ENCODE measurements at regions not wholly inside any gene's neighbourhood (a gene's known extent, or its start where the extent isn't known, plus 50 kb on each side); places are given as distances from the start of the nearest gene placed in this dataset.

DNA sequence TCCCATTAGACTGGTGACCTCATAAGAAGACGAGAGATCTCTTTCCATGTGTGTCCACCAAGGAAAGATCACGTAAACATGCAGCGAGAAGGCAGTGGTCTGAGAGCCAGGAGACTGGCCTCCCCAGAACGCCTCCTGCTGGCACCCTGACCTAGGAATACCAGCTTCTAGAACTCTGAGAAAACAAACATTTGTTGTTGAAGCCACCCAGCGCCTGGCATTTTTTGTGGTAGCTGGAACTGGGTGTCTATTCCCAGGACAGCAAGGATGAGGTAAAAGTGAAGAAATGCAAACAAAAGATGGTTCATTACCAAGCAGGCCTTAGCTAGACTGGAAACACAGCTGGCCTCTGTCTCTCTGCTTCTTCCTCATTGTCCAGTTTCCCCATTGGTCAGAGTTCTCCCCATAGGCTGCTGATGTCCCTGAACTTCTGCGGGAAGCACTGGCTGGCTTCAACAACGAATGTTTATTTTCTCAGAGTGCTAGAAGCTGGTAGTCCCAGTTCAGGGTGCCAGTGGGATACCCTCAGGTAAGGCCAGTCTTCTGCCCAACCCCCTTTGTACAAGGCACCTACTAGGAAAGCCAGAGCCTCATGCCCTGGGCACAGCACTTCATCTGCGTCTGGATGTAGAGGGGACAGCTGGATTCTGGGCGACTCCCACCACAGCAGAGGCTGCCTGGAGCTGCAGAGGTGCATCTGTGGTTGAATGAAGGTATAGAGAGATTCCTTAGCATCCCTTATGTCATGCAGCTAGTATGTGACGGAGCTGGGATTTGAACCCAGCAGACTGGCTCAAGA is 304.9 kb downstream of the TCERG1L start:
- TF ChIP-seq POLR2AphosphoS5 (IDR thresholded peaks at IDR 0.05), result no peak
- DNase-seq (no peak), ATAC-seq (ENCODE audit: low FRiP score in 2 of 2) (no peak)
- H3K36me3 ChIP-seq, result no peaks in the 10 kb centered on the region
- WGBS, 2 donors, result 86 to 87% methylated on average over 9 to 10 of the region's 10 CpGs
- no peaks in the 10 kb centered on the region for H3K4me1 ChIP-seq
- H3K9me3 ChIP-seq, result no peaks in the 10 kb centered on the region
- no peak overlapping the region for H3K4me3 ChIP-seq
- no peaks in the 10 kb centered on the region for H3K27me3 ChIP-seq
- no peak overlapping the region for H3K27ac ChIP-seq

DNA sequence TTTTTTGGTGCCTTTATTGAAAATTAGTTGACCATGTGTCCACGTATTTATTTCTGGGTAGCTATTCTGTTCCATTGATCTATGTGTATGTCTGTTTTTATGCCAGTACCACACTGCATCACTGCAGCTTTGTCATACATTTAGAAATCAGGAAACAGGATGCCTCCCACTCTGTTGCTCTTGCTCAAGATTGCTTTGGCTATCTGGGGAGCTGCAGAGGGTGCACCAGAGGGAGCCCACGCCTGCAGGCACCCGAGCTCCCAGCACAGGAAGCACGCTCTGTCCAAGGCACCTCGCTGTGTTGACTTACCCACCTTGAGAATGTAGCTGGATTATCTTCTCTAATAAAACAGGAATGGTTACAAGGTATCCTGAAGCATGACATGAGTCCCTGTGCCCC is 301.7 kb downstream of the TCERG1L start:
- 56 to 67% methylated on average over 4 to 5 of the region's 5 CpGs for WGBS, 2 donors

DNA sequence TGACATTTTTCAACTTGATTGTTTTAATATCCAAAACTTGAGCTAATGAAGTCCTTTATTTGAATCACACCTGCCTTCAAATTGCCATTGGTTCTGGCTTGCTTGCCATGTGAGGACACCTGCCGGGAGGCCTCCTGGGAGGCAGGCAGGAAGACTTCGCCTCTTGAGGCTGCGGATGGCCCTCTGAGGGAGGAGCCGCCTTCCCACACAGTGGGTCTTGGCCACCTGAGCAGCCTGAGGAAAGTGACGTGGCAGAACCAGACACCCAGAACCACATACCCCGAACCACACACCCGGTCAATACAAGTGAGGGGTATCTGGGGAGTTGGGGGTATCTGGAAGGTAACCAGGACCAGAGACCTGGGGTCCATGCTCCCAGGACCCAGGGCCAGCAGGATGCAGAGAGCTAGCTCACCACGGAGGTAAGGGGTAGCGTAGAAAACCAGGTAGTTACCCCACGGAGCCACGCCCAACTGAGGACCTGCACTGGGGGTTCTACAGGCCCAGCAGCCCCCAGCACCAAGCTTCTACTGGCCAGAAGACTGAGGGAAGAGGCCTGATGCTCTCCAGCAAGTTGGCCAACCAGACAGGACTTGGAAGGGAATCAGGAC is 300.5 kb downstream of the TCERG1L start:
- TF ChIP-seq POLR2AphosphoS5 (IDR thresholded peaks at IDR 0.05), result no peak
- TF ChIP-seq, protein P1, sequence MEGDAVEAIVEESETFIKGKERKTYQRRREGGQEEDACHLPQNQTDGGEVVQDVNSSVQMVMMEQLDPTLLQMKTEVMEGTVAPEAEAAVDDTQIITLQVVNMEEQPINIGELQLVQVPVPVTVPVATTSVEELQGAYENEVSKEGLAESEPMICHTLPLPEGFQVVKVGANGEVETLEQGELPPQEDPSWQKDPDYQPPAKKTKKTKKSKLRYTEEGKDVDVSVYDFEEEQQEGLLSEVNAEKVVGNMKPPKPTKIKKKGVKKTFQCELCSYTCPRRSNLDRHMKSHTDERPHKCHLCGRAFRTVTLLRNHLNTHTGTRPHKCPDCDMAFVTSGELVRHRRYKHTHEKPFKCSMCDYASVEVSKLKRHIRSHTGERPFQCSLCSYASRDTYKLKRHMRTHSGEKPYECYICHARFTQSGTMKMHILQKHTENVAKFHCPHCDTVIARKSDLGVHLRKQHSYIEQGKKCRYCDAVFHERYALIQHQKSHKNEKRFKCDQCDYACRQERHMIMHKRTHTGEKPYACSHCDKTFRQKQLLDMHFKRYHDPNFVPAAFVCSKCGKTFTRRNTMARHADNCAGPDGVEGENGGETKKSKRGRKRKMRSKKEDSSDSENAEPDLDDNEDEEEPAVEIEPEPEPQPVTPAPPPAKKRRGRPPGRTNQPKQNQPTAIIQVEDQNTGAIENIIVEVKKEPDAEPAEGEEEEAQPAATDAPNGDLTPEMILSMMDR (IDR thresholded peaks at IDR 0.05), result no peak
- no peak for TF ChIP-seq POLR2A (IDR thresholded peaks at IDR 0.05)
- no peak for TF ChIP-seq EP300 (IDR thresholded peaks at IDR 0.05)

More for the DNA sequence above, 301.7 kb downstream of the TCERG1L start:
- DNase-seq, result peak in 1 of 2 donors; percentile 24
- H3K27ac ChIP-seq, result no peak overlapping the region
- H3K27me3 ChIP-seq, result no peaks in the 10 kb centered on the region
- no peak for ATAC-seq (ENCODE audit: low FRiP score in 2 of 2)
- no peaks in the 10 kb centered on the region for H3K9me3 ChIP-seq
- H3K4me3 ChIP-seq, result no peak overlapping the region
- H3K36me3 ChIP-seq, result no peaks in the 10 kb centered on the region
- H3K4me1 ChIP-seq, result no peaks in the 10 kb centered on the region
- TF ChIP-seq, protein P1 (IDR thresholded peaks at IDR 0.05), result no peak
- no peak for TF ChIP-seq EP300 (IDR thresholded peaks at IDR 0.05)
- TF ChIP-seq POLR2A (IDR thresholded peaks at IDR 0.05), result no peak
- no peak for TF ChIP-seq POLR2AphosphoS5 (IDR thresholded peaks at IDR 0.05)

DNA sequence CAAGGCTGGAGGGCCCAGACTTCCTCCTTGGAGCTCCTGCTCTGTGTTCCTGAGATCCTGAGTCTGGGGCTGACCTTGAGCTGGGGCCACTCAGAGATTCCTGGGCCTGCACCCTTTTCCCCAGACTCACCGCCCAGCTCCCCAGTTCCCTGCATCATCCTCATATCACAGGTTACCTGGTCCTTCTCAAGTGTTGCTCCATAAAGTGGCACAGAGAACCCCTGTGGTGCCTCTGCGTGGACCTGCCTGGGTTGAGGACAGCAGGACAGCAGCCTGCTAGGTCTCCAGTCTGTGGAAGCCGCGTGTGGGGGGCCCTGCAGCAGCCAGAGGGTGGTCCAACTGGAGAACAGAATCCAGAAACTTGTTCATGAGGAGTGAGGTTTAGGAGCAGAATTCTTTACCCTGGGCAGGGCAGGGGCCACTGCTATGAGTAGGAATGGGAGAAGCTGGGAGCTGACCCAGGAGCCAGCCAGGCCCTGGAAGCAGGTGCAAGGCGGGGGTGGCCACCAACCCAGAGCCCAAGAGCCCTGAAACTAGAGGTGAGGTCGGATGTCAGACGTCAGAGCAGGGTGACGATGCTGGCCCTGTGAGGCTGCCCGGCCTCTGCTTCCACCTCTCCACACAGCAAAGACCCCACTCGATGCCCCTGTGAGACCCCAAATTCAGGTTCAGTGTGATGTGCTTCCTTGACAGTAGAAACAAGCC is 299.4 kb downstream of the TCERG1L start:
- no peaks in the 10 kb centered on the region for H3K9me3 ChIP-seq

More for the DNA sequence above, 300.5 kb downstream of the TCERG1L start:
- Histone ChIP-seq H3K27ac (no peak overlapping the region), H3K27me3 (no peaks in the 10 kb centered on the region), H3K36me3 (no peaks in the 10 kb centered on the region), H3K4me1 (no peaks in the 10 kb centered on the region), H3K9me3 (no peaks in the 10 kb centered on the region), H3K4me3 (no peak overlapping the region)
- WGBS, 2 donors, result 90 to 96% methylated on average over 11 of the region's 11 CpGs
- DNase-seq (no peak), ATAC-seq (ENCODE audit: low FRiP score in 2 of 2) (no peak)

DNA sequence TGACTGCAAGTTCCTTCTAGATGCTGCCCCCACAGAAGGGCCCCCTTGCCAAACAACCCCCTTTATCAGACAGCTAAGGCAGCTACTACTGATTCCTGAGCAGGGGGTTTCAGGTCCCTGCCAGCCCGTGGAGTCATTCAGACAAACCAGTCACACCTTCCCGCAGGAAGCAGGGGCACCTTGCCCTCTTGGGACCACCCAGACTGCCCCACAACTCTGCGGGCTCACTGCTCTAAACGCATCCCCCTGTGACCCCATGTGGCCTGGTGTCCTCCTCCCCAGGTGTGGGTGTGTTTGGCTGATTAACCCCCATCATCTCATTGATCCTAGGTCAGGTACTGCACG is 298.9 kb downstream of the TCERG1L start:
- Histone ChIP-seq H3K27ac (no peak overlapping the region), H3K4me1 (no peaks in the 10 kb centered on the region), H3K36me3 (no peaks in the 10 kb centered on the region), H3K27me3 (no peaks in the 10 kb centered on the region), H3K4me3 (no peak overlapping the region), H3K9me3 (no peaks in the 10 kb centered on the region)
- ATAC-seq (ENCODE audit: low FRiP score in 2 of 2), result peak in 1 of 2 donors; percentile 39
- TF ChIP-seq, protein P1 (IDR thresholded peaks at IDR 0.05), result no peak
- TF ChIP-seq POLR2AphosphoS5 (IDR thresholded peaks at IDR 0.05) (no peak), POLR2A (IDR thresholded peaks at IDR 0.05) (no peak), EP300 (IDR thresholded peaks at IDR 0.05) (no peak)
- no peak for DNase-seq
- WGBS, 2 donors, result 50 to 70% methylated on average over 2 to 5 of the region's 5 CpGs

More for the DNA sequence above, 299.4 kb downstream of the TCERG1L start:
- H3K4me3 ChIP-seq, result no peak overlapping the region
- no peaks in the 10 kb centered on the region for H3K27me3 ChIP-seq
- WGBS, 2 donors, result 72 to 80% methylated on average over 5 to 10 of the region's 10 CpGs
- no peak for ATAC-seq (ENCODE audit: low FRiP score in 2 of 2)
- TF ChIP-seq POLR2AphosphoS5 (IDR thresholded peaks at IDR 0.05) (no peak), EP300 (IDR thresholded peaks at IDR 0.05) (no peak), POLR2A (IDR thresholded peaks at IDR 0.05) (no peak)
- no peaks in the 10 kb centered on the region for H3K4me1 ChIP-seq
- H3K27ac ChIP-seq, result no peak overlapping the region
- H3K36me3 ChIP-seq, result no peaks in the 10 kb centered on the region
- DNase-seq, result no peak
